ENCODE measurements at regions not wholly inside any gene's neighbourhood (a gene's known extent, or its start where the extent isn't known, plus 50 kb on each side); places are given as distances from the start of the nearest gene placed in this dataset.
A peak's percentile ranks its signal among the peaks of the same experiment; 100 is the strongest.
"Not testable (repeated sequence)": the region's sequence is repeated elsewhere in the genome, so short reads cannot be mapped to it uniquely, and the experiment has no call there.

DNA sequence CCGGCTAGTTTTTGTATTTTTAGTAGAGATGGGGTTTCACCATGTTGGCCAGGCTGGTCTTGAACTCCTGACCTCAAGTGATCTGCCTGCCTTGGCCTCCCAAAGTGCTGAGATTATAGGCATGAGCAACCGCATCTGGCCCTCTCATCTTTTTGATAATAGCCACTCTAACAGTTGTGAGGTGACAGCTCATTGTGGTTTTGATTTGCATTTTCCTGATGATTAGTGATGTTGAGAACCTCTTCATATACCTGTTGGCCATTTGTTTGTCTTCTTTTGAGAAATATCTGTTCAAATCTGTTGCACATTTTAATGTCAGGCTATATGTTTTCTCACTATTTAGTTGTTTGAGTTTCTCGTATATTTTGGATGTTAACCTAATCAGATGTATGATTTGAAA lies 95.6 kb upstream of the MEF2A start:
- intact Hi-C loops (cut with micrococcal nuclease); H3K9me3 Mint-ChIP-seq (ENCODE audit: insufficient read depth); H3K9ac ChIP-seq (ENCODE audit: low read length); H3K27ac ChIP-seq (ENCODE audit: low read length in 2 of 2); H4K20me1 ChIP-seq (ENCODE audit: control insufficient read depth, insufficient read depth, low read length, poor library complexity, severe bottlenecking); POLR2A ChIA-PET; H3K79me2 ChIP-seq (ENCODE audit: control insufficient read depth, insufficient read depth, low read length); H3K27me3 ChIP-seq (replicated peaks in 1 of 4; ENCODE audit: control extremely low read depth in 1 of 4, control insufficient read depth in 3 of 4, insufficient read depth in 4 of 4, low read length in 3 of 4); H3K4me3 ChIP-seq (ENCODE audit: control extremely low read depth in 1 of 5, extremely low read depth in 1 of 5, insufficient read depth in 1 of 5, low read depth in 2 of 5, low read length in 4 of 5); DNase-seq; H2AFZ ChIP-seq (ENCODE audit: insufficient read depth, low read depth, low read length, poor library complexity, severe bottlenecking); H3K36me3 ChIP-seq (replicated peaks in 1 of 2; ENCODE audit: control extremely low read depth in 1 of 2, control insufficient read depth in 1 of 2, extremely low read depth in 1 of 2, insufficient read depth in 2 of 2, low read length in 1 of 2); H3K27me3 Mint-ChIP-seq: not testable (repeated sequence)
- Mint-ChIP-seq H3K27ac (peak overlapping the region; percentile 5), H3K4me1 (peaks cover 47% of the 10 kb centered on the region), H3K4me3 (peak overlapping the region; percentile 27)
- H3K4me2 ChIP-seq (replicated peaks; ENCODE audit: low read depth, low read length, poor library complexity, severe bottlenecking): peak overlapping the region; percentile 14
- peaks cover 0 to 10% (median 0%) of the 10 kb centered on the region in 3 donors for H3K9me3 ChIP-seq (ENCODE audit: control extremely low read depth in 1 of 3, control insufficient read depth in 2 of 3, insufficient read depth in 1 of 3, low read length in 2 of 3)
- ATAC-seq (ENCODE audit: low read depth): peak; percentile 39
- WGBS (ENCODE audit: insufficient coverage): no CpG with 5 or more reads among the region's 3 CpGs
- peaks cover 41 to 44% of the 10 kb centered on the region in 2 donors for H3K4me1 ChIP-seq (ENCODE audit: control insufficient read depth in 2 of 2, insufficient read depth in 2 of 2, low read length in 2 of 2)
- CTCF ChIA-PET: interaction anchor here (1.4 kb wide), 1 partner anchor 234 kb away, joined by 3 read pairs; no protein-coding TSS in a partner anchor

- Histone ChIP-seq H3K9ac (ENCODE audit: low read length) (no peak overlapping the region), H3K4me3 (ENCODE audit: control extremely low read depth in 1 of 5, extremely low read depth in 1 of 5, insufficient read depth in 1 of 5, low read depth in 2 of 5, low read length in 4 of 5) (no peak overlapping the region), H3K4me1 (ENCODE audit: control insufficient read depth in 2 of 2, insufficient read depth in 2 of 2, low read length in 2 of 2) (peaks cover 57 to 62% of the 10 kb centered on the region in 2 donors), H4K20me1 (ENCODE audit: control insufficient read depth, insufficient read depth, low read length, poor library complexity, severe bottlenecking) (no peaks in the 10 kb centered on the region), H3K4me2 (replicated peaks; ENCODE audit: low read depth, low read length, poor library complexity, severe bottlenecking) (peak overlapping the region; percentile 15), H3K79me2 (ENCODE audit: control insufficient read depth, insufficient read depth, low read length) (no peaks in the 10 kb centered on the region), H3K9me3 (ENCODE audit: control extremely low read depth in 1 of 3, control insufficient read depth in 2 of 3, insufficient read depth in 1 of 3, low read length in 2 of 3) (peaks cover 0 to 4% (median 0%) of the 10 kb centered on the region in 3 donors), H3K36me3 (replicated peaks in 1 of 2; ENCODE audit: control extremely low read depth in 1 of 2, control insufficient read depth in 1 of 2, extremely low read depth in 1 of 2, insufficient read depth in 2 of 2, low read length in 1 of 2) (no peaks in the 10 kb centered on the region), H3K27me3 (replicated peaks in 1 of 4; ENCODE audit: control extremely low read depth in 1 of 4, control insufficient read depth in 3 of 4, insufficient read depth in 4 of 4, low read length in 3 of 4) (no peaks in the 10 kb centered on the region), H3K27ac (ENCODE audit: low read length in 2 of 2) (no peak overlapping the region), H2AFZ (ENCODE audit: insufficient read depth, low read depth, low read length, poor library complexity, severe bottlenecking) (no peak overlapping the region)
- ATAC-seq (ENCODE audit: low read depth): no peak
- no peak for DNase-seq
- Mint-ChIP-seq H3K9me3 (ENCODE audit: insufficient read depth) (no peaks in the 10 kb centered on the region), H3K4me1 (peaks cover 67% of the 10 kb centered on the region), H3K27ac (peak overlapping the region; percentile 50), H3K27me3 (no peaks in the 10 kb centered on the region), H3K4me3 (no peak overlapping the region)
- intact Hi-C loops (cut with micrococcal nuclease): no loop called here
- CTCF ChIA-PET: no interaction called here
- no peak for TF ChIP-seq EZH2 (IDR thresholded peaks at IDR 0.05; ENCODE audit: borderline replicate concordance, insufficient read depth, low read depth, low read length, poor library complexity, severe bottlenecking)
- TF ChIP-seq, protein P1, sequence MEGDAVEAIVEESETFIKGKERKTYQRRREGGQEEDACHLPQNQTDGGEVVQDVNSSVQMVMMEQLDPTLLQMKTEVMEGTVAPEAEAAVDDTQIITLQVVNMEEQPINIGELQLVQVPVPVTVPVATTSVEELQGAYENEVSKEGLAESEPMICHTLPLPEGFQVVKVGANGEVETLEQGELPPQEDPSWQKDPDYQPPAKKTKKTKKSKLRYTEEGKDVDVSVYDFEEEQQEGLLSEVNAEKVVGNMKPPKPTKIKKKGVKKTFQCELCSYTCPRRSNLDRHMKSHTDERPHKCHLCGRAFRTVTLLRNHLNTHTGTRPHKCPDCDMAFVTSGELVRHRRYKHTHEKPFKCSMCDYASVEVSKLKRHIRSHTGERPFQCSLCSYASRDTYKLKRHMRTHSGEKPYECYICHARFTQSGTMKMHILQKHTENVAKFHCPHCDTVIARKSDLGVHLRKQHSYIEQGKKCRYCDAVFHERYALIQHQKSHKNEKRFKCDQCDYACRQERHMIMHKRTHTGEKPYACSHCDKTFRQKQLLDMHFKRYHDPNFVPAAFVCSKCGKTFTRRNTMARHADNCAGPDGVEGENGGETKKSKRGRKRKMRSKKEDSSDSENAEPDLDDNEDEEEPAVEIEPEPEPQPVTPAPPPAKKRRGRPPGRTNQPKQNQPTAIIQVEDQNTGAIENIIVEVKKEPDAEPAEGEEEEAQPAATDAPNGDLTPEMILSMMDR (IDR thresholded peaks at IDR 0.05): no peak
- POLR2A ChIA-PET: interaction anchor here (0.6 kb wide), 1 partner anchor 38 kb away, joined by 3 read pairs; no protein-coding TSS in a partner anchor
- WGBS (ENCODE audit: insufficient coverage): 85% methylated on average over 9 of the region's 12 CpGs
These were observed 93.2 kb upstream of the MEF2A start for GRCh38 chr15:99472416-99473145.
